K562 (cell line): ENCODE measurements at regions not wholly inside any gene's neighbourhood (a gene's known extent, or its start where the extent isn't known, plus 50 kb on each side); places are given as distances from the start of the nearest gene placed in this dataset.

Source experiments
- ATAC-seq: fragments of 200-7000 bp; cut with Tn5 transposase; 3 replicates; pipeline ENCODE4 v1.9.1; 2020; ENCODE audit warnings: moderate library complexity
- BruUV-seq: library from RNA; stranded (reverse); fragments of 400-500 nt; replicated peaks from 2 replicates; lab custom pipeline; 2021; lab: Mats Ljungman, UMichigan
- CTCF ChIA-PET: fragments of 300-600 bp; formaldehyde crosslinking; extraction: SDS; loops from one replicate; lab custom pipeline; 2021; ENCODE audit warnings: low intra/inter-chr PET ratio; lab: Yijun Ruan, JAX
- POLR2A ChIA-PET: fragments of 300-600, 350-650 bp; sonication (Branson Sonifier 250); formaldehyde crosslinking; extraction: SDS; loops from one replicate; lab custom pipeline; 2021; ENCODE audit warnings: antibody characterized with exemption, inconsistent platforms; lab: Yijun Ruan, JAX
- DNase-seq, 4 experiments: peaks; one replicate each; pipeline versions ENCODE4 v3.0.0 to v3.0.0-alpha.2; 2011 to 2018; ENCODE audit warnings: low spot score in 3 of 4, mixed read lengths in 3 of 4; ENCODE audit errors: extremely low read depth in 1 of 4
- FAIRE-seq: peaks from 2 replicates; lab custom pipeline; 2011; peaks lifted over from hg19 to GRCh38; lab: Jason Lieb, UNC
- H2AFZ ChIP-seq: 2 replicates; pipeline ENCODE4 v1.6.0; 2011; ENCODE audit warnings: low read depth, low read length, control low read depth, inconsistent platforms
- H3K27ac ChIP-seq: fragments of 200-600 bp; 3 replicates; pipeline ENCODE4 v1.8.0; 2011; ENCODE audit warnings: low read depth, mild to moderate bottlenecking, control low read depth, inconsistent platforms, low read length, moderate library complexity, mixed read lengths; ENCODE audit errors: extremely low read depth
- H3K27me3 ChIP-seq, 2 experiments: fragments of 300-600 bp in 1 of 2; 2 replicates in 1 of 2; 3 replicates in 1 of 2; pipeline versions ENCODE4 v1.6.0 to v1.8.0; 2011; ENCODE audit warnings: inconsistent platforms in 2 of 2, low read length in 2 of 2, mild to moderate bottlenecking in 1 of 2, mixed read lengths in 1 of 2, moderate library complexity in 1 of 2; ENCODE audit not compliant: control insufficient read depth in 2 of 2, insufficient read depth in 2 of 2
- H3K36me3 ChIP-seq: fragments of 300-600 bp; 3 replicates; pipeline ENCODE4 v1.8.0; 2011; ENCODE audit warnings: mild to moderate bottlenecking, low read length, inconsistent platforms; ENCODE audit not compliant: control insufficient read depth, insufficient read depth
- H3K4me1 ChIP-seq, 2 experiments: fragments of 200-600 bp in 1 of 2; replicated peaks in 1 of 2; 2 replicates in 1 of 2; 3 replicates in 1 of 2; pipeline versions ENCODE4 v1.5.1 to v1.8.0; 2011; ENCODE audit warnings: inconsistent platforms in 2 of 2, low read length in 2 of 2, mild to moderate bottlenecking in 1 of 2, mixed read lengths in 1 of 2, moderate library complexity in 1 of 2; ENCODE audit not compliant: control insufficient read depth in 2 of 2, insufficient read depth in 2 of 2
- H3K4me2 ChIP-seq: 2 replicates; pipeline ENCODE4 v1.6.1; 2011; ENCODE audit warnings: low read length, control low read depth, inconsistent platforms, mixed read lengths; ENCODE audit not compliant: insufficient read depth
- H3K4me3 ChIP-seq: fragments of 200-600 bp; sonication (generic), shearing (Covaris generic); 2 replicates; pipeline ENCODE4 v1.5.1; 2016; ENCODE audit warnings: control low read depth, inconsistent platforms
- H3K79me2 ChIP-seq: fragments of 200-600 bp; 3 replicates; pipeline ENCODE4 v1.8.0; 2011; ENCODE audit warnings: low read length, inconsistent platforms; ENCODE audit not compliant: control insufficient read depth, insufficient read depth
- H3K9ac ChIP-seq, 2 experiments: 2 replicates each; pipeline versions ENCODE4 v1.6.0 to v1.6.1; 2011; ENCODE audit warnings: low read depth in 2 of 2, low read length in 2 of 2, control low read depth in 1 of 2, inconsistent platforms in 1 of 2, mild to moderate bottlenecking in 1 of 2, mixed read lengths in 1 of 2; ENCODE audit not compliant: insufficient read depth in 1 of 2
- H3K9me1 ChIP-seq: one replicate; pipeline ENCODE4 v1.6.0; 2011; ENCODE audit warnings: inconsistent platforms, mild to moderate bottlenecking, low read length, moderate library complexity; ENCODE audit not compliant: control insufficient read depth, insufficient read depth
- H3K9me3 ChIP-seq: replicated peaks from 2 replicates; pipeline ENCODE4 v1.5.1; 2011; ENCODE audit warnings: low read depth, low read length, inconsistent platforms; ENCODE audit not compliant: control insufficient read depth, insufficient read depth
- H4K20me1 ChIP-seq: replicated peaks from 2 replicates; pipeline ENCODE4 v1.6.1; 2011; ENCODE audit warnings: low read length, inconsistent platforms, mixed read lengths; ENCODE audit not compliant: control insufficient read depth, insufficient read depth
- ARID2 ChIP-seq: fragments of 450-650 bp; IDR thresholded peaks from 2 replicates; pipeline ENCODE4 v1.6.1; 2017; ENCODE audit warnings: antibody characterized with exemption, mild to moderate bottlenecking
- ARNT ChIP-seq, 2 experiments: fragments of 450-650 bp; IDR thresholded peaks; 2 replicates each; pipeline ENCODE4 v1.6.1; 2016; ENCODE audit warnings: mild to moderate bottlenecking in 1 of 2
- BCL6 ChIP-seq: fragments of 250-450 bp; sonication (Bioruptor Pico); IDR thresholded peaks from 2 replicates; pipeline ENCODE4 v1.4.0; 2020
- BMI1 ChIP-seq: fragments of 150-350 bp; IDR thresholded peaks from 2 replicates; pipeline ENCODE4 v1.6.1; 2014; ENCODE audit warnings: low read length
- CBFA2T2 ChIP-seq: fragments of 450-650 bp; conservative IDR thresholded peaks from 2 replicates; pipeline ENCODE4 v1.6.1; 2017; ENCODE audit warnings: mild to moderate bottlenecking
- CREB3L1 ChIP-seq: fragments of 450-650 bp; IDR thresholded peaks from 2 replicates; pipeline ENCODE4 v1.6.1; 2014; ENCODE audit warnings: low read depth, mild to moderate bottlenecking, moderate library complexity, borderline replicate concordance
- E2F8 ChIP-seq: fragments of 450-650 bp; IDR thresholded peaks from 2 replicates; pipeline ENCODE4 v1.7.1; 2018; ENCODE audit warnings: mild to moderate bottlenecking, low read depth; ENCODE audit not compliant: partially characterized antibody
- GATAD2B ChIP-seq: fragments of 450-650 bp; IDR thresholded peaks from 2 replicates; pipeline ENCODE4 v1.6.1; 2017; ENCODE audit warnings: mild to moderate bottlenecking, borderline replicate concordance
- IRF2 ChIP-seq: sonication (generic); formaldehyde crosslinking; IDR thresholded peaks from 2 replicates; pipeline ENCODE4 v1.8.1; 2022; ENCODE audit warnings: mild to moderate bottlenecking, missing genetic modification reagents
- JUNB ChIP-seq: fragments of 450-650 bp; formaldehyde crosslinking; conservative IDR thresholded peaks from 2 replicates; pipeline ENCODE4 v1.4.0; 2020; ENCODE audit warnings: mild to moderate bottlenecking
- KHSRP ChIP-seq: fragments of 450-650 bp; IDR thresholded peaks from 2 replicates; pipeline ENCODE4 v1.6.1; 2017
- KLF16 ChIP-seq: IDR thresholded peaks from 2 replicates; pipeline ENCODE4 v1.6.1; 2016; ENCODE audit warnings: antibody characterized with exemption
- RBM39 ChIP-seq: fragments of 200-400 bp; formaldehyde crosslinking; optimal IDR thresholded peaks from 2 replicates; pipeline ENCODE3; 2018; ENCODE audit warnings: low read depth, low read length
- U2AF2 ChIP-seq: fragments of 200-400 bp; formaldehyde crosslinking; optimal IDR thresholded peaks from 2 replicates; pipeline ENCODE3; 2017; ENCODE audit warnings: low read depth, mild to moderate bottlenecking, low read length
- ZNF184 ChIP-seq: sonication (generic); formaldehyde crosslinking; IDR thresholded peaks from 2 replicates; pipeline ENCODE4 v1.5.0; 2020; ENCODE audit warnings: missing genetic modification reagents
- WGBS: fragments of 100-300 bp; shearing (Covaris generic); methylation state at CpG from one replicate; pipeline ENCODE4 v1.1.6; 2016; ENCODE audit warnings: low coverage, mixed read lengths; ENCODE audit not compliant: insufficient coverage; ENCODE audit errors: missing lambda C conversion rate; 5-methylcytosine and 5-hydroxymethylcytosine counted together
- in situ Hi-C: fragments of 300-500 bp; cut with MboI; formaldehyde crosslinking; loops from 4 replicates; pipeline ENCODE4 v1.15.0; 2018; ENCODE audit warnings: inconsistent platforms, mixed read lengths
- intact Hi-C: fragments of 100-400 bp; cut with micrococcal nuclease; formaldehyde crosslinking; loops from 2 replicates; pipeline ENCODE4 v1.14.2; 2022

- intact Hi-C loops: no loop called here
- no TSS peak for BruUV-seq
- ATAC-seq: no peak
- ChIA-PET POLR2A (no interaction called here), CTCF (no interaction called here)
- no peak for DNase-seq
- 30% methylated on average over 2 of the region's 2 CpGs for WGBS
- Histone ChIP-seq H3K4me2 (no peak overlapping the region), H3K36me3 (no peaks in the 10 kb centered on the region), H3K9ac (no peak overlapping the region), H4K20me1 (no peaks in the 10 kb centered on the region), H2AFZ (no peak overlapping the region), H3K4me1 (no peaks in the 10 kb centered on the region; a peak in 1 of 5 replicates), H3K27ac (no peak overlapping the region), H3K79me2 (no peaks in the 10 kb centered on the region), H3K9me3 (no peaks in the 10 kb centered on the region), H3K4me3 (no peak overlapping the region), H3K9me1 (no peaks in the 10 kb centered on the region), H3K27me3 (no peaks in the 10 kb centered on the region)
- FAIRE-seq: no peak
- in situ Hi-C loops: no loop called here
- TF ChIP-seq KLF16 (no peak), ARID2 (no peak), IRF2 (CRISPR knock-in tag) (no peak), ARNT (IDR thresholded peaks at IDR 0.05) (no peak)
Observed at GRCh38 chr16:65843941-65844340, 522.5 kb upstream of the CDH5 start.

- BruUV-seq: no TSS peak
- CTCF ChIA-PET: no interaction called here
- in situ Hi-C loops: no loop called here
- TF ChIP-seq RBM39: no peak
- no peak for TF ChIP-seq CREB3L1
- no peak for TF ChIP-seq KHSRP
- no peak for TF ChIP-seq JUNB (CRISPR knock-in tag)
- no peak for TF ChIP-seq BCL6 (CRISPR knock-in tag)
- no peak for TF ChIP-seq ZNF184 (CRISPR knock-in tag)
- no peak for TF ChIP-seq BMI1
- TF ChIP-seq GATAD2B: no peak
- TF ChIP-seq U2AF2: no peak
- TF ChIP-seq CBFA2T2: no peak
- TF ChIP-seq E2F8: no peak
Observed at GRCh38 chr16:65842067-65842466, 524.4 kb upstream of the CDH5 start.

More at GRCh38 chr16:65842067-65842466, 524.4 kb upstream of the CDH5 start:
- WGBS: 6% methylated on average over 1 of the region's 1 CpG
- Histone ChIP-seq H3K27me3 (no peaks in the 10 kb centered on the region), H2AFZ (no peak overlapping the region), H3K9ac (no peak overlapping the region), H3K9me3 (no peaks in the 10 kb centered on the region), H3K36me3 (no peaks in the 10 kb centered on the region), H3K4me1 (no peaks in the 10 kb centered on the region; a peak in 2 of 5 replicates), H3K9me1 (no peaks in the 10 kb centered on the region), H3K27ac (no peak overlapping the region), H4K20me1 (no peaks in the 10 kb centered on the region), H3K79me2 (no peaks in the 10 kb centered on the region), H3K4me3 (no peak overlapping the region), H3K4me2 (no peak overlapping the region)
- intact Hi-C loops: no loop called here
- FAIRE-seq: no peak
- no peak for DNase-seq
- POLR2A ChIA-PET: interaction anchor here (0.6 to 0.8 kb wide), 2 partner anchors 9 to 149 kb away, joined by 3 to 4 read pairs; no protein-coding TSS in a partner anchor
- no peak for ATAC-seq
